Neutrophil (primary cell): ENCODE measurements at regions not wholly inside any gene's neighbourhood (a gene's known extent, or its start where the extent isn't known, plus 50 kb on each side); places are given as distances from the start of the nearest gene placed in this dataset.

Source experiments
- H3K27ac ChIP-seq: fragments of 200-600 bp; sonication (generic); 2 replicates; pipeline ENCODE4 v1.5.1; 2016; ENCODE audit warnings: mild to moderate bottlenecking, moderate library complexity
- H3K27me3 ChIP-seq: fragments of 200-600 bp; sonication (generic); 2 replicates; pipeline ENCODE4 v1.6.0; 2016; ENCODE audit warnings: mild to moderate bottlenecking
- H3K36me3 ChIP-seq: fragments of 200-600 bp; sonication (generic); 2 replicates; pipeline ENCODE4 v1.5.1; 2017
- H3K4me1 ChIP-seq, 2 experiments: fragments of 200-600 bp in 1 of 2; sonication (generic) in 1 of 2; 1 replicate in 1 of 2; 2 replicates in 1 of 2; pipeline versions ENCODE4 v1.5.1 to v1.6.1; 2013 to 2016; ENCODE audit warnings: low read depth in 1 of 2, low read length in 1 of 2, mild to moderate bottlenecking in 1 of 2, moderate library complexity in 1 of 2; ENCODE audit not compliant: control insufficient read depth in 1 of 2, insufficient read depth in 1 of 2
- H3K4me3 ChIP-seq, 2 experiments: fragments of 200-600 bp in 1 of 2; sonication (generic) in 1 of 2; 1 replicate in 1 of 2; 2 replicates in 1 of 2; pipeline ENCODE4 v1.5.1; 2013 to 2016; ENCODE audit warnings: low read depth in 1 of 2, low read length in 1 of 2, mild to moderate bottlenecking in 1 of 2, moderate library complexity in 1 of 2
- H3K9me3 ChIP-seq: fragments of 200-600 bp; sonication (generic); 2 replicates; pipeline ENCODE4 v1.5.1; 2016
- TF ChIP-seq, protein P1 (sequence below): fragments of 200-600 bp; sonication (generic); IDR thresholded peaks from 2 replicates; pipeline ENCODE4 v1.5.1; 2016; ENCODE audit warnings: antibody characterized with exemption

GRCh38 chrX:39156051-39156450, 354.8 kb downstream of the MID1IP1 start:
- no peak overlapping the region for H3K27ac ChIP-seq
- H3K4me3 ChIP-seq = no peak overlapping the region
- no peaks in the 10 kb centered on the region for H3K36me3 ChIP-seq
- TF ChIP-seq, protein P1, sequence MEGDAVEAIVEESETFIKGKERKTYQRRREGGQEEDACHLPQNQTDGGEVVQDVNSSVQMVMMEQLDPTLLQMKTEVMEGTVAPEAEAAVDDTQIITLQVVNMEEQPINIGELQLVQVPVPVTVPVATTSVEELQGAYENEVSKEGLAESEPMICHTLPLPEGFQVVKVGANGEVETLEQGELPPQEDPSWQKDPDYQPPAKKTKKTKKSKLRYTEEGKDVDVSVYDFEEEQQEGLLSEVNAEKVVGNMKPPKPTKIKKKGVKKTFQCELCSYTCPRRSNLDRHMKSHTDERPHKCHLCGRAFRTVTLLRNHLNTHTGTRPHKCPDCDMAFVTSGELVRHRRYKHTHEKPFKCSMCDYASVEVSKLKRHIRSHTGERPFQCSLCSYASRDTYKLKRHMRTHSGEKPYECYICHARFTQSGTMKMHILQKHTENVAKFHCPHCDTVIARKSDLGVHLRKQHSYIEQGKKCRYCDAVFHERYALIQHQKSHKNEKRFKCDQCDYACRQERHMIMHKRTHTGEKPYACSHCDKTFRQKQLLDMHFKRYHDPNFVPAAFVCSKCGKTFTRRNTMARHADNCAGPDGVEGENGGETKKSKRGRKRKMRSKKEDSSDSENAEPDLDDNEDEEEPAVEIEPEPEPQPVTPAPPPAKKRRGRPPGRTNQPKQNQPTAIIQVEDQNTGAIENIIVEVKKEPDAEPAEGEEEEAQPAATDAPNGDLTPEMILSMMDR = no peak
- H3K9me3 ChIP-seq = no peaks in the 10 kb centered on the region
- H3K27me3 ChIP-seq = peaks cover 13% of the 10 kb centered on the region
- H3K4me1 ChIP-seq = peaks cover 0 to 4% of the 10 kb centered on the region in 2 experiments

DNA sequence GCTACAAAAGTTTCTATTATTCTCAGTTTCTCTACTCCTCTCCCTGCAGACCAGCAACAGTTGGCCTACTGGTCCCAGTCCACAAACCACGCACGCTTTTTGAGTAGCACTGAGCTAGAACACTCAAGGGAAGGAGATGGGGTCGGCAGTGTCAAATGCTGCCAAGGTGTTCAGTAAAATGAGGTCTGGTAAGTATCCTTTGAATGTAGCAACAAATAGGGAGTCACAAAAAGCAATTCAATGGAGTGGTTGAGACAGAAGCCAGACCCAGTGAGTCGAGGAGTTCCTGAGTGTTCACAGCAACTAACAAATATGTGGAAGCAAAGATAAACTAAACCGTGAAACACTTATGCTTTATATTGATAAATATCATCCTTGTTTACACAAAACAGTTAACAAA, 355.7 kb downstream of the MID1IP1 start:
- Histone ChIP-seq H3K9me3 (no peaks in the 10 kb centered on the region), H3K4me1 (peaks cover 0 to 4% of the 10 kb centered on the region in 2 experiments), H3K27ac (no peak overlapping the region), H3K4me3 (no peak overlapping the region), H3K36me3 (no peaks in the 10 kb centered on the region), H3K27me3 (peaks cover 23% of the 10 kb centered on the region)
- TF ChIP-seq, protein P1 = no peak

DNA sequence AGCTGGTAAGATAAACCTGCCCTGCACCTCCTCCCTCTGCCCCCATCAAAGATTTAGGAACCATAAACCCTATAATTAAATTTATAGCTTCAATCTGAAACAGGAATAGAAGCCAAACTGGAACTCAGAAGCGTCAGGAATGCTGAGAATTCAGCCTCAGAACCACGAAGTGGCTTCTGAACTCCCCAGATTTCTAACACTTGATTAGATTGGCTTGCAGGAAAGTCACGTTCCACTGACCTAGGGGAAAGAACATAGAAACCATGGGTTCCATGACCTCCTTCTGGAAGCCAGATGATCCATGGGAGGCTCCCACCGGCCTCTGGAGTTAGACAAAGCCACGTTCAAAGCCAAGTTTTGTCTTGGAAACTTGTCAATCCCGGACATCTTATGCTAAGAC, 356.5 kb downstream of the MID1IP1 start:
- H3K27me3 ChIP-seq = peaks cover 31% of the 10 kb centered on the region
- H3K4me3 ChIP-seq = no peak overlapping the region
- TF ChIP-seq, protein P1 = no peak
- no peak overlapping the region for H3K27ac ChIP-seq
- no peaks in the 10 kb centered on the region for H3K36me3 ChIP-seq
- peaks cover 4 to 6% of the 10 kb centered on the region in 2 experiments for H3K4me1 ChIP-seq
- H3K9me3 ChIP-seq = no peaks in the 10 kb centered on the region

- Histone ChIP-seq H3K27me3 (peaks cover 43% of the 10 kb centered on the region), H3K4me1 (peaks cover 4 to 6% of the 10 kb centered on the region in 2 experiments), H3K27ac (no peak overlapping the region), H3K4me3 (no peak overlapping the region), H3K9me3 (no peaks in the 10 kb centered on the region), H3K36me3 (no peaks in the 10 kb centered on the region)
- TF ChIP-seq, protein P1 = no peak
These were observed 357.8 kb downstream of the MID1IP1 start for GRCh38 chrX:39158801-39159657.

- H3K4me3 ChIP-seq = no peak overlapping the region
- H3K9me3 ChIP-seq = no peaks in the 10 kb centered on the region
- H3K36me3 ChIP-seq = no peaks in the 10 kb centered on the region
- H3K27ac ChIP-seq = no peak overlapping the region
- peaks cover 4 to 6% of the 10 kb centered on the region in 2 experiments for H3K4me1 ChIP-seq
- peaks cover 46% of the 10 kb centered on the region for H3K27me3 ChIP-seq
- TF ChIP-seq, protein P1 = no peak
These were observed 358.8 kb downstream of the MID1IP1 start for GRCh38 chrX:39159921-39160507.
